CD4-positive, alpha-beta T cell treated with Interleukin-17A for 4 hours (primary cell): ENCODE measurements at regions not wholly inside any gene's neighbourhood (a gene's known extent, or its start where the extent isn't known, plus 50 kb on each side); places are given as distances from the start of the nearest gene placed in this dataset.

Experiments
- DNase-seq: peaks from one replicate; pipeline ENCODE4 v3.0.0-alpha.2; 2020; ENCODE audit warnings: mixed read lengths

GRCh38 chr15:39465843-39466749 is 114.8 kb upstream of the THBS1 start:
- no peak for DNase-seq

- no peak for DNase-seq
Measured at GRCh38 chr15:39466750-39467105, 114.2 kb upstream of the THBS1 start.

DNA sequence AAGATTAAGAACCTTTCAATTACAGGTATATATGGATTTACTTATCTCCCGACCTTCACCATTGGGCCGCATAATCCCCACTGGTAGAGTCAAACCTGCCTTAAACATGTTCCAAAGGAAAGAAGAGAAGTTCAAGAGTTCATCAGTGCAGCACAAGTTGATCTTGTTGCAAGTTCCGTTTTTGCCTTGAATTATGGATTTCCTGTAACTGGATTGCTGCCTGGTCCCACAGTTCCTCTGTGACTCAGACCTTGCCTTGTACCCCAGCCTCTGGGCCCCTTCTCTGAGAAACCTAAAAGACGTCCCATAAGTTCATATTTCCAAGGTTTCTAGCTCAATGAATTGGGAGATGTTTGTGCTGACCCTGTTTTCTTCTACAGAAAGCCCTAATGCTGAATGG is 112.5 kb upstream of the THBS1 start:
- no peak for DNase-seq

DNA sequence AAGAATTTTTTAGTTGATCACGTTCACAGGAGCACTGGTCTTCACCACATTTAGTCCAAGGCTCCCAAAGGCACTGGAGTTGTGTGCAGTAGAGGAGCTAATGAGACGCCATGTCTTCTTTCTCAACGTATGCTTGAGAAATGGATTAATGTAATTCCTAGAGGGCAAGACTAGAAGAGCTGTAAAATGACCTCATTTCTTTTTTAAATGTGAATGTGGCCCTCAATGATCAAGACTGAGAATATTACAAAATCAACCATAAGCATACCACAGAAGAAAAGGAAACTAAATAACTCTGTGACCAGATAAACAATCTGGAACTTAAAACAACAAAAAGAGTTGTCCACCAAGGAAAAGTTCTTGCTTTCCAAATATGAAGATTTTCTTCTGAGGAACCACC is 112.1 kb upstream of the THBS1 start:
- DNase-seq: no peak

GRCh38 chr15:39471785-39472574 is 108.9 kb upstream of the THBS1 start:
- DNase-seq: no peak

DNA sequence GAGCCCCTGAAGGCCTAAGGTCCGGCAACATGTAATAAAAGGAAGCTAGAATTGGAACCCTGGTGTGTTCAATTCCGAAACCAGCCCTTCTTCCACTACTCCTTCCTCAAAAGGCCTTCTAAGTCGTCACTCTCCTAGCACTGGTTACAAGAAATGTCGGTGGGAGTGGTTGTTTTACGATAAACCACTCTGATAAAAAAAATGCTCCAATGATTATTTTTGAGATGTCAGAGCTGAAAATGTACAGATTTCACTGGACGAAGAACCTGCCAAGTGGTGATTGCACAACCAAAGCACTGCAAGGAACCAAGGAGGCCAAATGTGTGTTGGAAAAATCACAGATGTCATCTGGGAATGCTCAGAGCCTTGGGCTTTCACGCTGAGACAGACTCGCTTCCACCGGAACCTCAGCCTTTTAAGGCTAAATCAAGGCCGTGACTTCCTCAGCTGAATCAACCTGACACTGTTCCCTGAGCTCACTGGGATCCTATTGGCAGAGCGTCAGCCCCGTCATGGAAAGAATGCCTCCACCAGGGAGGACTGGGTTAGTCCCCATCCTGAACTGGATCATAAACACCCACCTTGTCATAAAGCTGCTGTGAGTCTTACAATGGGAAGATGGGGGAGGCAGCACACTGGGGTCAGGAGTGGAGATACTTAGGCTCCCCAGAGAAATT is 108.1 kb upstream of the THBS1 start:
- DNase-seq: no peak

DNA sequence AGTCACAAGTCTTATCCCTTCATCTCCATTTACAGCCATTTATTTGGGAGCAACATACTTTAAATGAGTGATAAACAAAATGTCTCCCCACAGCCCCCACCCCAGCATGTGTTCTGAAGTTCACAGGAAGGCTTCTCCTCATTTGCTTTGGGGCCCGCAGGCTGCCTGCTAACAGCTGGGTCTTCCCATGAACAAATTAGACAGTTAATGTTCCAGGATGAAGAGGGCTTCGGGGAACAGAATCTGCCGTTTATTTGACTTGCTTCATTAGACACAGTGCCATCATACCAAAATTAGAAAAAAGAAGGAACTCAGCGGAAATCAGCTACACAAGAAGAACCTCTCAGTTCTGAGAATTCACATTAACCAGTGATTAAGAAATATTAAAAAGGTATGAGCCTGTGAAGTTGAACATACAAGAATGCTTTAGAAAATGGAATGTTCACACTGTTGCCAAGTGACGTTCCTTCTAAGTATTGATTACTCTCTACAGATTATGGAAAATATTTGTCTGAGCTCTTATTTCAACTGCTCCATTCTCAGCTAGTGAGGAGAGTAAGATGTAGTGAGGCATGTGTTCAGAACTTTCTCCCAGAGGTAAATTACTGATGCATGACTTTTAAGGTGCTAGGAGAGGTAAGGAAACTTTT is 107.5 kb upstream of the THBS1 start:
- DNase-seq: no peak

GRCh38 chr15:39474657-39475056 is 106.2 kb upstream of the THBS1 start:
- no peak for DNase-seq

GRCh38 chr15:39478996-39479395 is 101.9 kb upstream of the THBS1 start:
- no peak for DNase-seq

DNA sequence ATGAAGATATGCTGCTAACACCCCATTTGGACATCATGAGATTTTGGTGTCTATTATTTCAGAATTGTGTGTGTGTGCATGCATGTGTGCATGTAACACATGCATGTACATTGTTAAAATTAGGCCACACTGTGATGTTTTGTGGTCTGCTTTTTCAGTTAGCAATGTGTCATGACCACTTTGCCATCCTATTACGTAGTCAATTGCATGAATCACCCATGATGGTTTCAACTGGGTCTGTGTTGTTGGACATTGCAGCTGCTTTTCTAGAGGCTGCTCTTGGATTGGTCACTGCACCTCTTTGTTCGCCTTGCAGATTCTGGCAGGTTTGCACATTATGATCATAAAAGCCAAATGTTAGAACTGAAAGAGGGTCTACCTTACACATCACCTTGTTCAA is 101.0 kb upstream of the THBS1 start:
- DNase-seq: no peak

DNA sequence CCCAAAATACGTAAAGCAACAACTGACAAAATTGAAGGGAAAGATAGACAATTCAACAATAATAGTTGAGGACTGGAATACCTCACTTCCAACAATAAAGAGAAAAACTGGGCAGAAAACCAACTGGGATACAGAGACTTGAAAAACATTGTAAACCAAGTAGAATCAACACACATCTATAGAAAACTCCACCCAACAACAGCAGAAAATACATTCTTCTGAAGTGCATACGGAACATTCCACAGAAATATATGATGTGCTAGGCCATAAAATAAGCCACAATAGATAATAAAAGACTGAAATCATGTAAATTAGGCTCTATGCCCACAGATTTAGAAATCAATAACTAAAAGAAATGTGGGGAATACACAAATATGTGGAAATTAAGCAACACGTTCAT is 98.4 kb upstream of the THBS1 start:
- DNase-seq: no peak

- no peak for DNase-seq
Measured at GRCh38 chr15:39486621-39487457, 94.0 kb upstream of the THBS1 start.

GRCh38 chr15:39487458-39487735 is 93.5 kb upstream of the THBS1 start:
- no peak for DNase-seq

GRCh38 chr15:39488516-39488915 is 92.4 kb upstream of the THBS1 start:
- DNase-seq: no peak

- no peak for DNase-seq
Measured at GRCh38 chr15:39488961-39489360, 91.9 kb upstream of the THBS1 start.

DNA sequence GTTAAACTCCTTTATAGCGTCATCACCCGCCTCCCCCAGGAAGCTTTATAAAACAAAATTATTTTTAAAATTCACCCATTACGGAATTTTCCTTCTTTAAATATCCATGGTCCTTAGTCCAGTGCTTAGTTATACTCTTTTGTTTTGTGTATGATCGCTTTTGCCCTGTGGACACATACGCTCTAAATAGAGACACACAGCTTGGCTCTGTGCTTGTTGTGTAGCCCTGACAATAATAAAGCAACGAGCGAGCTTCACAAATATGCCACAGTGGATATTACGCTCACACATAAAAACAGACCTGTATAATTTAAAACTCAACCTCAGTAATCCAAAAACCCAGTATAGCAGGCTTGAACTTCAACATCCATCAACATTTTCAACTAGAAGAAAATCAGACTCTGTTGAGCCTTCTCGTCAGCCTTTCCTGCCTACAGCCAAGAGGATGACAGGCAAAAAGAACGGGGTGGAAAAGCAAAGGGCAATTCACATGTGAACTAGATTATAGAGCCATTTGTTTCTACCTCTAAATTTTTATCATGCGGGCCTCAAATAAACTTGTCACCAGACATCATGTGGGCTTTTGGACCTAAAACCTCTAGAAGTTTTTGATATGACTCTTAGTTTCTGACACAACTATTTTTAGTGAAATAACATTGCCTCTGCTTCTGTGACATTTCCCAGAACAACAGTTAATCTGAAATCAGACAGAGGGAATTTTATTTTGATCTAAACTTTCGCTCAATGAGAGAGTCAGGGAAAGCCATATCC is 89.6 kb upstream of the THBS1 start:
- no peak for DNase-seq

DNA sequence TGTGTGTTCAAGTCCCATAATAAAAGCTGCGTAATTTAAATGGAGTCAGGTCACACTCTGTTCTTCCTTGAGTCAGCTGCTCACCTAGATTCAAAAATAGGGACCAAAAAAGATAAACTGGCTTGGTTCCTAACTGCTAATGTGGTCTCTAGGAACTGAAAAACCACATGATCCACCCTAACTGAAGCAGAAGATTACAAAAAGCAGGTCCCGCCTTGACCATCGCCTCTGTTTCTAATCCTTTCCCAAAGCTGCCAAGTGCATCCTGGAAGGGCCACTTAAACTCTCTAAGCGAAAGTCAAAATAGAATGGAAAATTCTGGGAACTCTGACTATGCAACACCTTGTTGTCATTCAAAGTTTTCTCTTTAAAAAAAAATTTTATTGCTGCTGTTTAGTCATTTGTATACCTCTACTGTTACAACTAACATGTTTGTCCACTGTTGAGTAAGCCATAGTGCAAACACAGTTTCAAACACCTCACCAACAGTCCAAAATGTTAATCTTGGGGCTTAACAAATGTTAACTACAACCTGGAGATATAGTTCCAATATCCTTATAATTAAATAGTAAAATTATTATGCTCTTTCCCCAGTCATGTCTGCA is 88.9 kb upstream of the THBS1 start:
- no peak for DNase-seq

- DNase-seq: no peak
Measured at GRCh38 chr15:39493424-39494067, 87.3 kb upstream of the THBS1 start.

- no peak for DNase-seq
Measured at GRCh38 chr15:39494462-39494861, 86.4 kb upstream of the THBS1 start.
